ENCODE measurements at regions not wholly inside any gene's neighbourhood (a gene's known extent, or its start where the extent isn't known, plus 50 kb on each side); places are given as distances from the start of the nearest gene placed in this dataset.

GRCh38 chr3:178244733-178245709 lies 291.2 kb upstream of the KCNMB2 start (continued):
- no peak for TF ChIP-seq ATF3 (IDR thresholded peaks at IDR 0.05; ENCODE audit: insufficient read depth, low read depth, low read length)
- no peak for TF ChIP-seq POLR2A (IDR thresholded peaks at IDR 0.05; ENCODE audit: control extremely low read depth in 1 of 2, low read depth in 2 of 2, low read length in 2 of 2)
- no peak for TF ChIP-seq TAF7 (optimal IDR thresholded peaks at IDR 0.05; ENCODE audit: borderline replicate concordance, low read depth, low read length)
- TF ChIP-seq JUN (IDR thresholded peaks at IDR 0.05; ENCODE audit: low read depth, low read length), result no peak
- TF ChIP-seq, protein P1, sequence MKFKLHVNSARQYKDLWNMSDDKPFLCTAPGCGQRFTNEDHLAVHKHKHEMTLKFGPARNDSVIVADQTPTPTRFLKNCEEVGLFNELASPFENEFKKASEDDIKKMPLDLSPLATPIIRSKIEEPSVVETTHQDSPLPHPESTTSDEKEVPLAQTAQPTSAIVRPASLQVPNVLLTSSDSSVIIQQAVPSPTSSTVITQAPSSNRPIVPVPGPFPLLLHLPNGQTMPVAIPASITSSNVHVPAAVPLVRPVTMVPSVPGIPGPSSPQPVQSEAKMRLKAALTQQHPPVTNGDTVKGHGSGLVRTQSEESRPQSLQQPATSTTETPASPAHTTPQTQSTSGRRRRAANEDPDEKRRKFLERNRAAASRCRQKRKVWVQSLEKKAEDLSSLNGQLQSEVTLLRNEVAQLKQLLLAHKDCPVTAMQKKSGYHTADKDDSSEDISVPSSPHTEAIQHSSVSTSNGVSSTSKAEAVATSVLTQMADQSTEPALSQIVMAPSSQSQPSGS (IDR thresholded peaks at IDR 0.05; ENCODE audit: low read length), result no peak
- TF ChIP-seq NRF1 (IDR thresholded peaks at IDR 0.05; ENCODE audit: low read depth, low read length), result no peak
- no peak for TF ChIP-seq KDM1A (IDR thresholded peaks at IDR 0.05; ENCODE audit: borderline replicate concordance, low read length)
- TF ChIP-seq RXRA (IDR thresholded peaks at IDR 0.05; ENCODE audit: insufficient read depth, low read depth, low read length), result no peak
